IMR-90 (cell line): ENCODE measurements at regions not wholly inside any gene's neighbourhood (a gene's known extent, or its start where the extent isn't known, plus 50 kb on each side); places are given as distances from the start of the nearest gene placed in this dataset.

ENCODE experiments used
- ATAC-seq: fragments of 200-7000 bp; cut with Tn5 transposase; 2 replicates; pipeline ENCODE4 v1.9.1; 2020; ENCODE audit warnings: low read depth, mild to moderate bottlenecking, moderate library complexity
- BruUV-seq: library from RNA; stranded (reverse); fragments of 400-500 nt; replicated peaks from 2 replicates; lab custom pipeline; 2021; lab: Mats Ljungman, UMichigan
- CTCF ChIA-PET: fragments of 300-600 bp; formaldehyde crosslinking; extraction: SDS; loops from one replicate; lab custom pipeline; 2021; ENCODE audit warnings: antibody characterized with exemption; lab: Yijun Ruan, JAX
- POLR2A ChIA-PET: fragments of 300-600 bp; sonication (Branson Sonifier 250); formaldehyde crosslinking; loops from one replicate; lab custom pipeline; 2022; ENCODE audit warnings: antibody characterized with exemption; ENCODE audit not compliant: unreplicated experiment; lab: Charles Lee
- DNase-seq: peaks from one replicate; pipeline ENCODE4 v3.0.0; 2013
- H2AFZ ChIP-seq: replicated peaks from 2 replicates; pipeline ENCODE3; 2013; ENCODE audit warnings: low read length, mild to moderate bottlenecking; ENCODE audit not compliant: poor library complexity
- H2AK5ac ChIP-seq: 2 replicates; pipeline ENCODE4 v1.6.1; 2013; ENCODE audit warnings: low read depth, low read length, inconsistent platforms
- H2AK9ac ChIP-seq: replicated peaks from 2 replicates; pipeline ENCODE3; 2013; ENCODE audit warnings: mild to moderate bottlenecking, low read depth, low read length, moderate library complexity; ENCODE audit not compliant: poor library complexity
- H2BK120ac ChIP-seq: 2 replicates; pipeline ENCODE4 v1.6.1; 2013; ENCODE audit warnings: low read depth, low read length, inconsistent platforms
- H2BK15ac ChIP-seq: 3 replicates; pipeline ENCODE4 v1.6.1; 2013; ENCODE audit warnings: low read depth, low read length, inconsistent platforms
- H2BK20ac ChIP-seq: 2 replicates; pipeline ENCODE4 v1.6.1; 2013; ENCODE audit warnings: low read depth, mild to moderate bottlenecking, inconsistent platforms, low read length, moderate library complexity
- H2BK5ac ChIP-seq: 2 replicates; pipeline ENCODE4 v1.6.1; 2013; ENCODE audit warnings: mild to moderate bottlenecking, low read depth, low read length, inconsistent platforms; ENCODE audit not compliant: poor library complexity, severe bottlenecking
- H3K14ac ChIP-seq: replicated peaks from 2 replicates; pipeline ENCODE4 v1.6.1; 2013; ENCODE audit warnings: low read depth, low read length, inconsistent platforms
- H3K18ac ChIP-seq: 2 replicates; pipeline ENCODE4 v1.6.1; 2013; ENCODE audit warnings: low read depth, low read length, control low read depth
- H3K23ac ChIP-seq: 2 replicates; pipeline ENCODE4 v1.6.1; 2013; ENCODE audit warnings: low read depth, low read length, inconsistent platforms
- H3K27ac ChIP-seq: 2 replicates; pipeline ENCODE4 v1.5.1; 2013; ENCODE audit warnings: mild to moderate bottlenecking, control low read depth, low read length; ENCODE audit not compliant: insufficient read depth
- H3K27me3 ChIP-seq: 2 replicates; pipeline ENCODE4 v1.6.1; 2013; ENCODE audit warnings: low read length; ENCODE audit not compliant: control insufficient read depth, insufficient read depth
- H3K36me3 ChIP-seq: 2 replicates; pipeline ENCODE4 v1.6.1; 2013; ENCODE audit warnings: low read length, mixed read lengths; ENCODE audit not compliant: control insufficient read depth, insufficient read depth
- H3K4ac ChIP-seq: 2 replicates; pipeline ENCODE4 v1.6.1; 2013; ENCODE audit warnings: low read depth, low read length, inconsistent platforms
- H3K4me1 ChIP-seq: 2 replicates; pipeline ENCODE4 v1.6.1; 2013; ENCODE audit warnings: low read length, mixed read lengths; ENCODE audit not compliant: control insufficient read depth, insufficient read depth
- H3K4me2 ChIP-seq: 2 replicates; pipeline ENCODE4 v1.6.1; 2013; ENCODE audit warnings: low read depth, mild to moderate bottlenecking, control low read depth, low read length, moderate library complexity
- H3K4me3 ChIP-seq: 2 replicates; pipeline ENCODE4 v1.5.1; 2013; ENCODE audit warnings: low read depth, mild to moderate bottlenecking, control low read depth, low read length, moderate library complexity; ENCODE audit not compliant: insufficient read depth
- H3K56ac ChIP-seq: 2 replicates; pipeline ENCODE4 v1.6.1; 2013; ENCODE audit warnings: low read length, inconsistent platforms; ENCODE audit not compliant: insufficient read depth; ENCODE audit errors: extremely low read depth
- H3K79me1 ChIP-seq, 2 experiments: 2 replicates each; pipeline ENCODE4 v1.6.1; 2013; ENCODE audit warnings: low read length in 2 of 2, inconsistent platforms in 1 of 2, low read depth in 1 of 2
- H3K9ac ChIP-seq: 2 replicates; pipeline ENCODE4 v1.6.1; 2013; ENCODE audit warnings: low read depth, low read length, control low read depth
- H3K9me1 ChIP-seq: 2 replicates; pipeline ENCODE4 v1.6.1; 2013; ENCODE audit warnings: low read length, inconsistent platforms; ENCODE audit not compliant: insufficient read depth
- H3K9me3 ChIP-seq: 2 replicates; pipeline ENCODE4 v1.6.1; 2013; ENCODE audit warnings: low read length; ENCODE audit not compliant: control insufficient read depth, insufficient read depth
- H4K20me1 ChIP-seq: 2 replicates; pipeline ENCODE4 v1.6.1; 2013; ENCODE audit warnings: low read length, inconsistent platforms; ENCODE audit not compliant: insufficient read depth
- H4K5ac ChIP-seq: 2 replicates; pipeline ENCODE4 v1.6.1; 2013; ENCODE audit warnings: mild to moderate bottlenecking, low read depth, low read length, control low read depth
- H4K8ac ChIP-seq, 2 experiments: 2 replicates each; pipeline ENCODE4 v1.6.1; 2013; ENCODE audit warnings: low read depth in 2 of 2, low read length in 2 of 2, control low read depth in 1 of 2, inconsistent platforms in 1 of 2
- H4K91ac ChIP-seq: 2 replicates; pipeline ENCODE4 v1.6.1; 2013; ENCODE audit warnings: low read depth, low read length, inconsistent platforms; ENCODE audit not compliant: insufficient read depth
- BHLHE40 ChIP-seq: fragments of 150-350 bp; IDR thresholded peaks from 2 replicates; pipeline ENCODE4 v1.6.1; 2016; ENCODE audit warnings: mild to moderate bottlenecking, low read depth, low read length
- CEBPB ChIP-seq: IDR thresholded peaks from 2 replicates; pipeline ENCODE4 v1.6.1; 2012; ENCODE audit warnings: low read depth, low read length, improper control_type of control experiment
- CHD1 ChIP-seq: IDR thresholded peaks from 2 replicates; pipeline ENCODE4 v1.6.1; 2012; ENCODE audit warnings: low read depth, low read length, improper control_type of control experiment
- ELK1 ChIP-seq: fragments of 150-350 bp; IDR thresholded peaks from 2 replicates; pipeline ENCODE4 v1.6.1; 2016; ENCODE audit warnings: low read depth, mild to moderate bottlenecking, low read length, moderate library complexity, borderline replicate concordance
- FOS ChIP-seq: fragments of 150-350 bp; IDR thresholded peaks from 2 replicates; pipeline ENCODE4 v1.6.1; 2016; ENCODE audit warnings: low read depth, low read length
- MAFK ChIP-seq: IDR thresholded peaks from 2 replicates; pipeline ENCODE4 v1.6.1; 2012; ENCODE audit warnings: low read depth, low read length, improper control_type of control experiment
- MAZ ChIP-seq: IDR thresholded peaks from 2 replicates; pipeline ENCODE4 v1.6.1; 2012; ENCODE audit warnings: low read depth, mild to moderate bottlenecking, low read length, improper control_type of control experiment, moderate library complexity, borderline replicate concordance
- MXI1 ChIP-seq: IDR thresholded peaks from 2 replicates; pipeline ENCODE4 v1.6.1; 2012; ENCODE audit warnings: low read depth, mild to moderate bottlenecking, low read length, moderate library complexity, borderline replicate concordance
- NFE2L2 ChIP-seq: fragments of 150-350 bp; IDR thresholded peaks from 2 replicates; pipeline ENCODE4 v1.6.1; 2016; ENCODE audit warnings: low read depth, mild to moderate bottlenecking, low read length
- RAD21 ChIP-seq: IDR thresholded peaks from 2 replicates; pipeline ENCODE4 v1.6.1; 2012; ENCODE audit warnings: low read length, improper control_type of control experiment
- RFX5 ChIP-seq: IDR thresholded peaks from 2 replicates; pipeline ENCODE4 v1.8.0; 2012; ENCODE audit warnings: low read depth, mild to moderate bottlenecking, low read length, moderate library complexity
- SMC3 ChIP-seq: fragments of 150-350 bp; IDR thresholded peaks from 2 replicates; pipeline ENCODE4 v1.6.1; 2016; ENCODE audit warnings: low read depth, mild to moderate bottlenecking, antibody characterized with exemption, low read length, moderate library complexity
- WGBS, 2 experiments: methylation state at CpG; one replicate each; pipeline versions ENCODE4 v1.1.5 to v1.1.7; 2013; ENCODE audit warnings: missing lambda C conversion rate in 2 of 2; ENCODE audit not compliant: insufficient read length in 1 of 2; ENCODE audit errors: extremely low coverage in 2 of 2; 5-methylcytosine and 5-hydroxymethylcytosine counted together
- dilution Hi-C: fragments of 300-500 bp; cut with HindIII; formaldehyde crosslinking; loops from one replicate; pipeline ENCODE4 v1.14.3; 2018; ENCODE audit warnings: low sequenced_read_pairs; ENCODE audit not compliant: unreplicated experiment
- in situ Hi-C: fragments of 300-500 bp; cut with MboI; formaldehyde crosslinking; loops from 3 replicates; pipeline ENCODE4 v1.14.3; 2019; ENCODE audit warnings: low sequenced_read_pairs, inconsistent platforms, mixed read lengths
- intact Hi-C: fragments of 100-400 bp; cut with micrococcal nuclease; formaldehyde crosslinking; loops from 2 replicates; pipeline ENCODE4 v1.10.0; 2022
- TF ChIP-seq, protein P1 (sequence below): fragments of 150-350 bp; IDR thresholded peaks from 2 replicates; pipeline ENCODE4 v1.6.1; 2017; ENCODE audit warnings: mild to moderate bottlenecking, antibody characterized with exemption, low read length, low read depth

GRCh38 chr13:87058786-87059329 is 612.3 kb upstream of the SLITRK5 start:
- H2BK5ac ChIP-seq: peak overlapping the region; percentile 94
- no CpG with 5 or more reads among the region's 5 CpGs for WGBS, 2 experiments
- H3K27ac ChIP-seq: no peak overlapping the region
- H3K56ac ChIP-seq: no peak overlapping the region
- no peaks in the 10 kb centered on the region for H3K9me1 ChIP-seq
- intact Hi-C loops: no loop called here
- H3K9ac ChIP-seq: no peak overlapping the region
- no peaks in the 10 kb centered on the region for H4K20me1 ChIP-seq
- DNase-seq (peak; percentile 27), ATAC-seq (peak; percentile 69)
- no peak overlapping the region for H2AFZ ChIP-seq
- H3K9me3 ChIP-seq: no peaks in the 10 kb centered on the region
- no peak overlapping the region for H3K4me3 ChIP-seq
- peak overlapping the region; percentile 69; the same call in 1 of the 2 replicates for H4K5ac ChIP-seq
- no peak overlapping the region for H2BK20ac ChIP-seq
- no peak overlapping the region for H3K4me2 ChIP-seq
- no peak overlapping the region for H2AK9ac ChIP-seq
- CTCF ChIA-PET: no interaction called here
- no peaks in the 10 kb centered on the region for H3K4me1 ChIP-seq
- dilution Hi-C loops: no loop called here
- H4K91ac ChIP-seq: no peak overlapping the region
- no TSS peak for BruUV-seq
- H3K27me3 ChIP-seq: no peaks in the 10 kb centered on the region
- H2AK5ac ChIP-seq: no peak overlapping the region
- peak overlapping the region; percentile 91; the same call in 1 of the 2 replicates for H3K18ac ChIP-seq
- in situ Hi-C loops: no loop called here
- H2BK15ac ChIP-seq: no peak overlapping the region
- H3K4ac ChIP-seq: no peak overlapping the region
- no peak overlapping the region for H3K23ac ChIP-seq
- H3K14ac ChIP-seq: no peak overlapping the region
- no peak overlapping the region for H2BK120ac ChIP-seq
- H3K79me1 ChIP-seq: no peaks in the 10 kb centered on the region
- TF ChIP-seq FOS: no peak
- no peak for TF ChIP-seq CEBPB
- TF ChIP-seq, protein P1, sequence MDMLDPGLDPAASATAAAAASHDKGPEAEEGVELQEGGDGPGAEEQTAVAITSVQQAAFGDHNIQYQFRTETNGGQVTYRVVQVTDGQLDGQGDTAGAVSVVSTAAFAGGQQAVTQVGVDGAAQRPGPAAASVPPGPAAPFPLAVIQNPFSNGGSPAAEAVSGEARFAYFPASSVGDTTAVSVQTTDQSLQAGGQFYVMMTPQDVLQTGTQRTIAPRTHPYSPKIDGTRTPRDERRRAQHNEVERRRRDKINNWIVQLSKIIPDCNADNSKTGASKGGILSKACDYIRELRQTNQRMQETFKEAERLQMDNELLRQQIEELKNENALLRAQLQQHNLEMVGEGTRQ: no peak
- no peak for TF ChIP-seq RAD21
- no peak for TF ChIP-seq CHD1
- no peak for TF ChIP-seq BHLHE40
- no peak for TF ChIP-seq MAZ
- no peak for TF ChIP-seq ELK1
- TF ChIP-seq MXI1: no peak
- no peak for TF ChIP-seq NFE2L2
- TF ChIP-seq SMC3: no peak
- TF ChIP-seq RFX5: no peak
- no peak for TF ChIP-seq MAFK
- H4K8ac ChIP-seq: peak overlapping the region in 1 of 2 experiments; percentile 69; a peak in 1 of 4 replicates
- H3K36me3 ChIP-seq: no peaks in the 10 kb centered on the region
- POLR2A ChIA-PET: no interaction called here
